ENCODE measurements at regions not wholly inside any gene's neighbourhood (a gene's known extent, or its start where the extent isn't known, plus 50 kb on each side); places are given as distances from the start of the nearest gene placed in this dataset.

DNA sequence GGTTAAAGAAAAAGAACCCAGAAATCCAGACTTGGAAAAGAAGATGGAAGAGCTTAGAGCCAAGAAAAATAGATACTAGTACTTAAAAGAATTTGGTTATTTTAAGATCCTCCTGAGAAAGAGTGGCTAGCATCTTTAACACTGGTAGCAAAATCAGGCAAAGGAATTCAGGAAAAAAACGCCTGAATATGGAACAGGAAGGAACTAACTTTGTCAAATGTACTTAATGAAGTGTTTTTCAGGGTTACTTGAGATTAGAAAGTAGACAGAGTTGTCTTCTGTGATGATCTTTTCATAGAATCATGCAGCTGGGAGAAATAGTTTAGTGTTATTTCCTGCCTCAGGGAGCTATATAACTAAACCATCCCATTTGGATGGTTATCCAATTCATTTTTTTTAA lies 50.8 kb upstream of the SASH1 start:
- DNase-seq (ENCODE audit: extremely low read depth, insufficient read length), result no peak
- H3K4me3 ChIP-seq (replicated peaks; ENCODE audit: low read depth, low read length), result no peak overlapping the region
- TF ChIP-seq, protein P1, sequence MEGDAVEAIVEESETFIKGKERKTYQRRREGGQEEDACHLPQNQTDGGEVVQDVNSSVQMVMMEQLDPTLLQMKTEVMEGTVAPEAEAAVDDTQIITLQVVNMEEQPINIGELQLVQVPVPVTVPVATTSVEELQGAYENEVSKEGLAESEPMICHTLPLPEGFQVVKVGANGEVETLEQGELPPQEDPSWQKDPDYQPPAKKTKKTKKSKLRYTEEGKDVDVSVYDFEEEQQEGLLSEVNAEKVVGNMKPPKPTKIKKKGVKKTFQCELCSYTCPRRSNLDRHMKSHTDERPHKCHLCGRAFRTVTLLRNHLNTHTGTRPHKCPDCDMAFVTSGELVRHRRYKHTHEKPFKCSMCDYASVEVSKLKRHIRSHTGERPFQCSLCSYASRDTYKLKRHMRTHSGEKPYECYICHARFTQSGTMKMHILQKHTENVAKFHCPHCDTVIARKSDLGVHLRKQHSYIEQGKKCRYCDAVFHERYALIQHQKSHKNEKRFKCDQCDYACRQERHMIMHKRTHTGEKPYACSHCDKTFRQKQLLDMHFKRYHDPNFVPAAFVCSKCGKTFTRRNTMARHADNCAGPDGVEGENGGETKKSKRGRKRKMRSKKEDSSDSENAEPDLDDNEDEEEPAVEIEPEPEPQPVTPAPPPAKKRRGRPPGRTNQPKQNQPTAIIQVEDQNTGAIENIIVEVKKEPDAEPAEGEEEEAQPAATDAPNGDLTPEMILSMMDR (IDR thresholded peaks at IDR 0.05; ENCODE audit: insufficient read depth, low read length, poor library complexity, severe bottlenecking), result no peak
- H3K36me3 ChIP-seq (ENCODE audit: control insufficient read depth, insufficient read depth, low read length), result no peaks in the 10 kb centered on the region
- no peaks in the 10 kb centered on the region; the same call in 1 of the 2 replicates for H3K27me3 ChIP-seq (replicated peaks; ENCODE audit: control insufficient read depth, insufficient read depth, low read length)

Measured in GM06990 (cell line).